AG09309 (cell line): ENCODE measurements at regions not wholly inside any gene's neighbourhood (a gene's known extent, or its start where the extent isn't known, plus 50 kb on each side); places are given as distances from the start of the nearest gene placed in this dataset.

ENCODE experiments used
- DNase-seq: peaks from one replicate; pipeline ENCODE4 v3.0.0-alpha.2; 2010; ENCODE audit warnings: low read depth
- H3K4me3 ChIP-seq: 2 replicates; pipeline ENCODE4 v1.5.1; 2011; ENCODE audit warnings: mild to moderate bottlenecking, low read depth, low read length, moderate library complexity; ENCODE audit not compliant: control insufficient read depth
- TF ChIP-seq, protein P1 (sequence below): IDR thresholded peaks from 2 replicates; pipeline ENCODE4 v1.5.1; 2011; ENCODE audit warnings: mild to moderate bottlenecking, low read depth, low read length, inconsistent platforms; ENCODE audit not compliant: insufficient read depth, control insufficient read depth; ENCODE audit errors: missing control alignments

GRCh38 chr4:126736133-126736518, 896.6 kb upstream of the INTU start:
- DNase-seq: no peak
- TF ChIP-seq, protein P1, sequence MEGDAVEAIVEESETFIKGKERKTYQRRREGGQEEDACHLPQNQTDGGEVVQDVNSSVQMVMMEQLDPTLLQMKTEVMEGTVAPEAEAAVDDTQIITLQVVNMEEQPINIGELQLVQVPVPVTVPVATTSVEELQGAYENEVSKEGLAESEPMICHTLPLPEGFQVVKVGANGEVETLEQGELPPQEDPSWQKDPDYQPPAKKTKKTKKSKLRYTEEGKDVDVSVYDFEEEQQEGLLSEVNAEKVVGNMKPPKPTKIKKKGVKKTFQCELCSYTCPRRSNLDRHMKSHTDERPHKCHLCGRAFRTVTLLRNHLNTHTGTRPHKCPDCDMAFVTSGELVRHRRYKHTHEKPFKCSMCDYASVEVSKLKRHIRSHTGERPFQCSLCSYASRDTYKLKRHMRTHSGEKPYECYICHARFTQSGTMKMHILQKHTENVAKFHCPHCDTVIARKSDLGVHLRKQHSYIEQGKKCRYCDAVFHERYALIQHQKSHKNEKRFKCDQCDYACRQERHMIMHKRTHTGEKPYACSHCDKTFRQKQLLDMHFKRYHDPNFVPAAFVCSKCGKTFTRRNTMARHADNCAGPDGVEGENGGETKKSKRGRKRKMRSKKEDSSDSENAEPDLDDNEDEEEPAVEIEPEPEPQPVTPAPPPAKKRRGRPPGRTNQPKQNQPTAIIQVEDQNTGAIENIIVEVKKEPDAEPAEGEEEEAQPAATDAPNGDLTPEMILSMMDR: no peak
- no peak overlapping the region for H3K4me3 ChIP-seq

DNA sequence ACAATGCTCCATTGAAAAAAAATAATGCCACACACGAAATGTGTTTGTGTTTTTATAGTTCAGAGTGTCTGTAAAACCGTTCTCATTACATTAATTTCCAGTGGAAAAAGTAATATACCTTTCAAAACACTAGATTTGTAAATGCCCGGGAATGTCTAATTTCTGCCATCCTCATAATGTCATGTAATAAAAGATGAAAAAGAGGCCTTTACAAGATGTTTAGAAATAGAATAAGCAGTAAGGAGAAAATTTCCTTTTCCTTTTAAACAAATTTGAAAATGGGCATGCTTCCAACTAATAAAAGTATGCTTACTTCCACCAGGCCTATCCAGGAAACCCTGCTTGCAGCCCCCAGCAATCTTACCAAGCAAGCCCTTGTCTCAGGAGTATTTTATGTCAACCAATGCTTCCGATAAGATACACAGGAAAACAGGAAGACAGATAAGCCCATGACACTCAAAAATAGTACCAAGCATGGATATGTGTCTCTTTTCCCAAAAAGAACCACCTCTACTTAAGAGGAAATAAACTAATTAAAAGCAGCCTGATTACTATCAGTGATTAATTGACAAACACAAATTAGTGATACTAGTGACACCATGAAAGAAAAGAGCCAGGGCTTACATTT, 894.7 kb upstream of the INTU start:
- DNase-seq: no peak
- TF ChIP-seq, protein P1: no peak
- H3K4me3 ChIP-seq: no peak overlapping the region

- no peak overlapping the region for H3K4me3 ChIP-seq
- DNase-seq: no peak
- TF ChIP-seq, protein P1: no peak
Observed at GRCh38 chr4:126738527-126738923, 894.2 kb upstream of the INTU start.

GRCh38 chr4:126738926-126739325, 893.8 kb upstream of the INTU start:
- TF ChIP-seq, protein P1: no peak
- no peak for DNase-seq
- H3K4me3 ChIP-seq: no peak overlapping the region

DNA sequence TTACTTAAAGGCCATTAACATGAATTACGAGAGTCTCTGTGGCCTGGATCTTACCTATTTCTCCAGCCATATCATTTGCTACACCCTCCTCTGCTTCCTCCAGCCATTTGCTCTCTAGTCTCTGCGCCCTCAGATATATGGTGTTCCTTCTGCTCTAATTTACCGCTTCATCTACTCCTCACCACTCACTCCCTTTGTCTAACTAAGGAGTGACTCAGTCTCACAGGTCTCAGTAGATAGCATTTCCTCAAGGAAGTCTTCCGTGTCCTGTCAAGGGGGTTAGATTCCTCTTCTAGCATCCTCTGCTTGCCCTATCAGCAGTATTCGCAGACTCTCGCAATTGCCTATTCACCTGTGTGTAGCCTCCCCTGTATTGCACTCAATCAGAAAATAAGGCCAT, 892.1 kb upstream of the INTU start:
- TF ChIP-seq, protein P1: no peak
- H3K4me3 ChIP-seq: no peak overlapping the region
- no peak for DNase-seq

DNA sequence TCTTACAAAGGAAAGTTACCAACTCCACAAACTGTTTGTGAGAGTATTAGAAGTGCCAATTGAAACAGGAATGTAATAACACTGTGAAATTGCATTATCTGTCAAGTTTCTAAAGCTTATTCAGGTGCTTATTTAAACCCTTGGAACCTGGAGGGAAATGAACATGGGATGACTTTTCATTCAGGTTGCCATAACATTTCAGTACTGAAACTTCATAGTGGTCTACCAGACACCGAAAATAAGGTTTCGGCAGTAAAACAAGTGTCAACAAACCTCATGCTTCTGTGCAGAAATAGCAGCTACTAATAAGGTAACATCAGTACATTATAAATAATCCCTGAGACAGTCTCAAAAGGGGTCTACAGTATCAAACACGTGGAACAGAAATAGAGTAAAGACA, 890.7 kb upstream of the INTU start:
- H3K4me3 ChIP-seq: no peak overlapping the region
- no peak for DNase-seq
- TF ChIP-seq, protein P1: no peak

GRCh38 chr4:126742885-126743284, 889.9 kb upstream of the INTU start:
- DNase-seq: no peak
- H3K4me3 ChIP-seq: no peak overlapping the region
- TF ChIP-seq, protein P1: no peak
